SH-SY5Y (cell line): ENCODE measurements at regions not wholly inside any gene's neighbourhood (a gene's known extent, or its start where the extent isn't known, plus 50 kb on each side); places are given as distances from the start of the nearest gene placed in this dataset.

Source experiments
- GATA2 ChIP-seq: IDR thresholded peaks from 2 replicates; pipeline ENCODE4 v1.6.1; 2011; ENCODE audit warnings: mild to moderate bottlenecking, low read depth, low read length
- GATA3 ChIP-seq: IDR thresholded peaks from 2 replicates; pipeline ENCODE4 v1.6.1; 2011; ENCODE audit warnings: low read depth, mild to moderate bottlenecking, low read length, moderate library complexity

- TF ChIP-seq GATA2 (no peak), GATA3 (no peak)
Measured at GRCh38 chr4:153112041-153112441, 92.2 kb upstream of the TRIM2 start.
